NCI-H2227 (cell line): ENCODE measurements at regions not wholly inside any gene's neighbourhood (a gene's known extent, or its start where the extent isn't known, plus 50 kb on each side); places are given as distances from the start of the nearest gene placed in this dataset.
A peak's percentile ranks its signal among the peaks of the same experiment; 100 is the strongest.
"Not testable (repeated sequence)": the region's sequence is repeated elsewhere in the genome, so short reads cannot be mapped to it uniquely, and the experiment has no call there.

Source experiments
- DNase-seq: peaks from one replicate; lab custom pipeline; 2025; ENCODE audit not compliant: unreplicated experiment; lab: John Stamatoyannopoulos, UW

GRCh38 chr2:131738533-131738932, 210.8 kb downstream of the CCDC74A start:
- not testable (repeated sequence) for DNase-seq

- DNase-seq = not testable (repeated sequence)
Measured at GRCh38 chr2:131738996-131739434, 211.3 kb downstream of the CCDC74A start.

- no peak for DNase-seq
Measured at GRCh38 chr2:131753640-131754561, 226.2 kb downstream of the CCDC74A start.

GRCh38 chr2:131754929-131755720, 227.4 kb downstream of the CCDC74A start:
- no peak for DNase-seq

GRCh38 chr2:131756141-131756907, 228.6 kb downstream of the CCDC74A start:
- DNase-seq = no peak

- DNase-seq = not testable (repeated sequence)
Measured at GRCh38 chr2:131758941-131759340, 231.3 kb downstream of the CCDC74A start.

GRCh38 chr2:131774955-131775555, 247.4 kb downstream of the CCDC74A start:
- DNase-seq = peak; percentile 5

GRCh38 chr2:131775903-131776506, 248.3 kb downstream of the CCDC74A start:
- DNase-seq = not testable (repeated sequence)

- DNase-seq = not testable (repeated sequence)
Measured at GRCh38 chr2:131780446-131780845, 252.8 kb downstream of the CCDC74A start.

GRCh38 chr2:131801210-131801744, 273.6 kb downstream of the CCDC74A start:
- peak; percentile 43 for DNase-seq

- DNase-seq = peak; percentile 85
Measured at GRCh38 chr2:131801745-131802350, 274.2 kb downstream of the CCDC74A start.

GRCh38 chr2:131802351-131802836, 274.7 kb downstream of the CCDC74A start:
- DNase-seq = peak; percentile 90

GRCh38 chr2:131803237-131803636, 275.5 kb downstream of the CCDC74A start:
- DNase-seq = not testable (repeated sequence)

GRCh38 chr2:131812605-131813004, 284.9 kb downstream of the CCDC74A start:
- DNase-seq = not testable (repeated sequence)

GRCh38 chr2:131813378-131813777, 285.7 kb downstream of the CCDC74A start:
- not testable (repeated sequence) for DNase-seq

GRCh38 chr2:131818267-131818973, 290.7 kb downstream of the CCDC74A start:
- DNase-seq = not testable (repeated sequence)

- DNase-seq = not testable (repeated sequence)
Measured at GRCh38 chr2:131822237-131822721, 294.6 kb downstream of the CCDC74A start.

- not testable (repeated sequence) for DNase-seq
Measured at GRCh38 chr2:131823058-131823457, 295.4 kb downstream of the CCDC74A start.
